ENCODE measurements at regions not wholly inside any gene's neighbourhood (a gene's known extent, or its start where the extent isn't known, plus 50 kb on each side); places are given as distances from the start of the nearest gene placed in this dataset.

- TF ChIP-seq CTCF (IDR thresholded peaks at IDR 0.05) = no peak
- H3K36me3 Mint-ChIP-seq (ENCODE audit: low read depth) = no peaks in the 10 kb centered on the region
- ChIA-PET POLR2A (no interaction called here), CTCF (no interaction called here)
- H3K9me3 Mint-ChIP-seq = peaks cover 2% of the 10 kb centered on the region
- H3K4me1 ChIP-seq (ENCODE audit: insufficient read depth, low read length) = no peaks in the 10 kb centered on the region
- H3K9me3 ChIP-seq (ENCODE audit: control insufficient read depth in 1 of 2, insufficient read depth in 1 of 2, low read length in 2 of 2) = no peaks in the 10 kb centered on the region
- no peak overlapping the region for H3K27ac Mint-ChIP-seq
- no peak overlapping the region for H3K4me3 ChIP-seq (ENCODE audit: low read length)
- no peak overlapping the region for H3K4me3 Mint-ChIP-seq
- H3K27me3 Mint-ChIP-seq = no peaks in the 10 kb centered on the region
- no peak overlapping the region for H3K27ac ChIP-seq (ENCODE audit: low read depth in 1 of 2, low read length in 2 of 2)
- intact Hi-C loops (cut with DNase I, micrococcal nuclease) = loop anchor here in 1 of 2 experiments (5.0 kb wide), 1 partner anchor 40 kb away; no protein-coding TSS in a partner anchor
- H3K27me3 ChIP-seq (ENCODE audit: control insufficient read depth in 1 of 2, insufficient read depth in 2 of 2, low read length in 2 of 2) = no peaks in the 10 kb centered on the region
- ATAC-seq (ENCODE audit: poor library complexity) (no peak), DNase-seq (no peak)
- H3K4me1 Mint-ChIP-seq (ENCODE audit: low read depth) = no peaks in the 10 kb centered on the region
- H3K36me3 ChIP-seq (ENCODE audit: insufficient read depth, low read length) = no peaks in the 10 kb centered on the region
Measured at GRCh38 chr9:74362423-74362822, 134.7 kb upstream of the RORB start.

GRCh38 chr9:74366111-74366510, 131.0 kb upstream of the RORB start:
- ChIA-PET CTCF (no interaction called here), POLR2A (no interaction called here)
- H3K4me3 Mint-ChIP-seq = no peak overlapping the region
- no peaks in the 10 kb centered on the region for H3K4me1 ChIP-seq (ENCODE audit: insufficient read depth, low read length)
- no peaks in the 10 kb centered on the region for H3K4me1 Mint-ChIP-seq (ENCODE audit: low read depth)
- no peaks in the 10 kb centered on the region for H3K27me3 Mint-ChIP-seq
- no peaks in the 10 kb centered on the region for H3K9me3 ChIP-seq (ENCODE audit: control insufficient read depth in 1 of 2, insufficient read depth in 1 of 2, low read length in 2 of 2)
- no peak overlapping the region for H3K27ac Mint-ChIP-seq
- H3K36me3 ChIP-seq (ENCODE audit: insufficient read depth, low read length) = no peaks in the 10 kb centered on the region
- H3K4me3 ChIP-seq (ENCODE audit: low read length) = no peak overlapping the region
- peaks cover 2% of the 10 kb centered on the region for H3K9me3 Mint-ChIP-seq
- ATAC-seq (ENCODE audit: poor library complexity) (no peak), DNase-seq (no peak)
- intact Hi-C loops (cut with DNase I, micrococcal nuclease) = no loop called here
- no peak overlapping the region for H3K27ac ChIP-seq (ENCODE audit: low read depth in 1 of 2, low read length in 2 of 2)
- no peaks in the 10 kb centered on the region for H3K36me3 Mint-ChIP-seq (ENCODE audit: low read depth)
- no peaks in the 10 kb centered on the region for H3K27me3 ChIP-seq (ENCODE audit: control insufficient read depth in 1 of 2, insufficient read depth in 2 of 2, low read length in 2 of 2)
- TF ChIP-seq CTCF (IDR thresholded peaks at IDR 0.05) = no peak

- Mint-ChIP-seq H3K27ac (no peak overlapping the region), H3K9me3 (peaks cover 2% of the 10 kb centered on the region), H3K27me3 (no peaks in the 10 kb centered on the region), H3K36me3 (ENCODE audit: low read depth) (no peaks in the 10 kb centered on the region), H3K4me3 (no peak overlapping the region), H3K4me1 (ENCODE audit: low read depth) (no peaks in the 10 kb centered on the region)
- no peaks in the 10 kb centered on the region for H3K9me3 ChIP-seq (ENCODE audit: control insufficient read depth in 1 of 2, insufficient read depth in 1 of 2, low read length in 2 of 2)
- CTCF ChIA-PET = no interaction called here
- H3K27me3 ChIP-seq (ENCODE audit: control insufficient read depth in 1 of 2, insufficient read depth in 2 of 2, low read length in 2 of 2) = no peaks in the 10 kb centered on the region
- H3K4me3 ChIP-seq (ENCODE audit: low read length) = no peak overlapping the region
- no peaks in the 10 kb centered on the region for H3K4me1 ChIP-seq (ENCODE audit: insufficient read depth, low read length)
- H3K36me3 ChIP-seq (ENCODE audit: insufficient read depth, low read length) = no peaks in the 10 kb centered on the region
- POLR2A ChIA-PET = no interaction called here
- intact Hi-C loops (cut with DNase I, micrococcal nuclease) = no loop called here
- no peak for ATAC-seq (ENCODE audit: poor library complexity)
- TF ChIP-seq CTCF (IDR thresholded peaks at IDR 0.05) = no peak
- no peak overlapping the region for H3K27ac ChIP-seq (ENCODE audit: low read depth in 1 of 2, low read length in 2 of 2)
- no peak for DNase-seq
Measured at GRCh38 chr9:74369844-74370243, 127.3 kb upstream of the RORB start.

Data from CD4-positive, alpha-beta T cell (primary cell).